ENCODE measurements at regions not wholly inside any gene's neighbourhood (a gene's known extent, or its start where the extent isn't known, plus 50 kb on each side); places are given as distances from the start of the nearest gene placed in this dataset.

DNA sequence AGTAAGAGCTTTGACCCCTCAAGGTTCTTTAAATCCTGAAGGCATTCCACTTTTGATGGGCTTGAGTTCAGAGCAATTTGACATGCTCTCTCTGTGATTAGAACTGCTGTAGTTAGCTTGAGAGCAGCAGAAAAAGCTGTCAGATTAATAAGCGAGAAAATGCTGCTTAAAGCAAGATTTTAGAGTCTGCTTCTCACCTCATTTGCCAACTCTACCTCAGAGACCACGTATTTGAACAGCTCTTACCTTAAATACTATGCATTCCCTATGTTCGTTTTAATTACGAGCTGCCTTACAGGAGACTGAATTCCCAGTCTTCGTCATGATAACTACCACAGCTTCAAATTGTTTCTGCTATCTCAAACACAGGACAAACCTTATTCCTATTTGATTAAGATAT is 253.4 kb downstream of the SLITRK6 start:
- in situ Hi-C loops (cut with MboI; ENCODE audit: low sequenced_read_pairs), result no loop called here

DNA sequence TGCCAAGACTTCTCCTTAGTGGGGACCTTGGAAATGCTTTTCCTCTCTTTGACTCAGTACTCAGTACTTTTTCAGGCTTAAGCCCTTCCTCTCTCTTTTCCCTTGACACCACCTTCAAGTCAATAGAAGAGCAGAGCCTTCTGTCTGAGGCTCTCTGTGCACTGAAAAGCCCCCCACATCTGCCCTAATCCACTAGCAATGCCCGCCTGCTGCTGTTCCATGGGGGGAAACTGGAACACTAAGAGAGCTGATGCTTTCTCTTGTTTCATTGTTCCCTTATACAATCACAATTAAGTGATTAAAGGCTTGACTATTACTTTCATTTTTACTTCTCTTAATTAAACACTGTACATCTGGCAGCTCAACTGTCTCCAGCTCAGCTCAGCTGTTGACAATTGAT is 254.5 kb downstream of the SLITRK6 start:
- in situ Hi-C loops (cut with MboI; ENCODE audit: low sequenced_read_pairs), result no loop called here

DNA sequence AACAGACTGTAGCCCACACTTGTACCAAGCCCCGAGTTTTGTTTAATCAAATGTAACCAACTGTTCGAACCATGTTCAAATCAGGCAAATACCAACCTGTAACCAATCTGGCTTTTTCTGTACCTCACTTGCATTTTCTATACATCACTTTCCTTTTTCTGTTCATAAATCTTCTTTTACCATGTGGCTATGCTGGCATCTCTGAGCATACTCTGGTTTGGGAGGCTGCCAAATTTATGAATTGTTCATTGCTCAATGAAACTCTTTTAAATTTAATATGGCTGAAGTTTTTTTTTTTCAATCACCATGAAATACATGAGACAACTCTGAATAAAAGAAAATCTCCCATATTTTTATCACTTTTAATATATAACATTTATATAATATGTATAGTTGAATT is 256.1 kb downstream of the SLITRK6 start:
- in situ Hi-C loops (cut with MboI; ENCODE audit: low sequenced_read_pairs), result no loop called here

DNA sequence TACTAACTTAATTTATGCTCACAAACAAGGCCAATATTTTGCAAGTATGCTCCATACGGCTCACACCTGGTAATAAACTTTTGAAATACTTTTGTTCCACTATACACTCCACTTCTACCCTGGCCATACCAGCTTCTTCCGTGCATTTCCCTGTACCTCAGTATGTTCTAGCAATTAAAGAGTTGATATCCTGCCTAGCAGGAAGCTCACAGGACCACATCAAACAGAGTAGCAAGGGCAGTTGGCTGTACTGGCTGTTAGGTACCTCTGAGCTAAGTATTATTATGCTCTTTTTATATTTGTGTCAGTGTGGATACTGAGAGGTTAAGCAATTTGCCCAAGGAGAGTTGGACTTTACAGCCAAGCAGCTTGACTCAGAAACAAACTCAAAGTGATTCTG is 257.7 kb downstream of the SLITRK6 start:
- in situ Hi-C loops (cut with MboI; ENCODE audit: low sequenced_read_pairs), result no loop called here

DNA sequence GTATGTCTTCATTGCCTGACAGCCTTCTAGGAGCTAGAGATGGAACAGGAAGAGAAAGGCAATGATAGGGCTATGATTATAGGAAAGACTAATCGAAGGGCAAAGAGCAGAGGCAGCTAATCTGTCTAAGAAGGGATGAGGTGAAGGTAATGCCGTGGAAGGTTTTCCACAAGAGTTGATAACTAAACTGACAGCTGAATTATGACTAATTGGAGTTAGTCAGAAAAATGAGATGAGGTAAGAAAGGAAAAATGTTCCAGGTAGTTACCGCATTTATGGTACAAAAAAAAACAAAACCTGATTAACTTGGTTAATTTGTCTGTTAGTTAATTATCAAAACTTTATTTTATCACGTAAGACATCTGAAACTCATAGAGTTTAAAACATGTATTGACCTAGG is 260.3 kb downstream of the SLITRK6 start:
- in situ Hi-C loops (cut with MboI; ENCODE audit: low sequenced_read_pairs), result no loop called here

DNA sequence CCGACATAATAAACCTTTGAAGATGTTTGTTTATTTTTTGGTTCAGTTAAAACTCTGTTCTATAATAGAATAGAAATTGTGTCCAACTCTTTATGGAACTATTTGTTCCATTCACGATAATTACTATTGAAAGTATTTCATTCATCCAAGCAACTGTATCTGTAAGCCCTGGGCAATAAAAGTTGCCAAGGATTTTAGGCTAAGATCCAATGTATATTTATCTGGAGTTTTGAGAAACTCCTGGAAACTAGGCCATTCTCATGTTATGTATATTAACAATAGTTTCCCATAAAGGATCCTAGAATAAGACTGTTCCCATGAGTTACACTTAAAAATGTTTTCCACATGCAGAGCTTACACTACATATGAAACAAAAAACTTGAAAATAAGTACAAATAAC is 261.6 kb downstream of the SLITRK6 start:
- in situ Hi-C loops (cut with MboI; ENCODE audit: low sequenced_read_pairs), result no loop called here

DNA sequence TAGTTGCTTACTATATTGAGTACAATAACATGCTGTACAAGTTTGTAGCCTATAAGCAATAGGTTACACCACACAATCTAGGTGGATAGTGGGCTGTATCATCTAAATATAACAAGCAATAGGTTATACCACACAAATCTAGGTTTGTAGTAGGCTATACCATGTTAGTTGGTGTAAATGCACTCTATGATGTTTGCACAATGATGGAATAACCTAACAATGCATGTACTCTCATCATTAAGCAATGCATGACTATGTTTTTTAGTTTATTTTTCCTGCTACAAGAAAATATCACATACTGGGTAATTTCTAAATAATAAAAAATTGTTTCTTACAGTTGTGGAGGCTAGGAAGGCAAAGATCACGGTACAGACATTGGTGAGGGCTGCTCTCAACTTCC is 262.5 kb downstream of the SLITRK6 start:
- in situ Hi-C loops (cut with MboI; ENCODE audit: low sequenced_read_pairs), result no loop called here

DNA sequence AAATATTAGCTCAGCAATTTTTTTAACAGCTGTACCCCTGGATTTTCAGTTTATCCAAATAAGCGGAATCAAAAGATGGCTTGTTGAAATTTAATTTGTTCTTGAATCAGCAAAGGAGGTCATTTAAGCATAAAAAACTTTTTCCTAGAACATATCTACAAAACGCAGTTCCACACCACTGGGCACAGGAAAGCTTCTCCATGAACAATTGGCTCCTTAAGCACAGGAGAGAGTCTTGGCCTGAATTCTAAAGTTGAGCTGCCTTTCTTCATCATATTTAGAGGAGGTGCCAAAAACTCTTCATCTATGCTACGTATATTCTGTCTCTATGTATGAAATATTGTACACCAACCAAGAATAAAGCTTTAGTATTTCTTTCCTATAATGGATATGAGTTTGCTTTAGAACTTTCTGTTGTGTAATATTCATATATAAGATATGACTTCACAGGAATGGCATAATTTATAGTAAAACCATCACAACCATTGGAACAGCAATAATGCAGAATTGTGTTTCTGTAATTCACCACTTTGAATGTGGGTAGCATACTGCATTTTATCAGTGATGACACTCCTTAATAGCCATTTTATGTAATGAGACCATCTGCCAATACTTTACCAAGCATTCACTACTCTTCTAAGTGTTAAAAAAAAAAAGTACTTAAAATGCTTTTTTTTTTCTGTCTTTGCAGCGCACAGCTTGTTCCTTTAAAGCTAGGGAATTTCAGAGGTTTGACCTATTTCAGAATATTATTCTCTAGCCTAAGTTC is 263.7 kb downstream of the SLITRK6 start:
- in situ Hi-C loops (cut with MboI; ENCODE audit: low sequenced_read_pairs), result no loop called here

DNA sequence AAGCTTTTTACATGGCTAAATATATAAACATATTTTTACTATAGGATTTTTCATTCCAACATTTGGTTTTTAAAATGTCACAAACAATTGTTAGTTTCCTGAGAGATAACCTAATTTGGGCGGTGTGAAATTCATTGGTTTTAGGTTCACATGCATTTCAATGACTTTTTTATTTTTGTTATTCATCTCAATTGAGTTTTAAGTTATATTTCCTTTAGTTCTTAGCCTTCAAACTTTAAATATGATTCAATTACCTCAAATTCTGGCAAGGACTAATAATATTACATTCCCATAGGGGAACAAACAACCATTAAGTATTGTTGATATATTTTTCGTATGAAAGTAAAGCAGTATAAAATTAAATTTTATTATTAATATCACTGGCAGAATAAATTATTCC is 265.3 kb downstream of the SLITRK6 start:
- in situ Hi-C loops (cut with MboI; ENCODE audit: low sequenced_read_pairs), result no loop called here

DNA sequence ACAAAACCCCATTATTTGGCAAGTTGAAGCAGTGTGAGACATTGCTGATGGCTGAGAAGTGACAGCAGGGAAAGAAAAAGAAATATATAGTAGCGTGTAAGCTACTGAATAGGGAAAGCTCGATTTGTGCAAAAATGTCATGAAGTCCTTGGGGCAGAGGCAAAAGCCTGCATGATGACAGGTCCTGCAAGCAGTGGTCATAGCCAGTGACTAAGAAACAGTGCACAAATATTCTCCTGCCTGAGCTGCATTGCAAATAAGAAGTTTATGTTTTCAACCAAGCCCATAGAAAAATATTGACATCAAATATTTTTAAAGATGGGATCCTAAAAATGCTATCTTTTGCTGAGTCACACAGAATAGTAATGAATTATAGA is 270.0 kb downstream of the SLITRK6 start:
- in situ Hi-C loops (cut with MboI; ENCODE audit: low sequenced_read_pairs), result no loop called here

DNA sequence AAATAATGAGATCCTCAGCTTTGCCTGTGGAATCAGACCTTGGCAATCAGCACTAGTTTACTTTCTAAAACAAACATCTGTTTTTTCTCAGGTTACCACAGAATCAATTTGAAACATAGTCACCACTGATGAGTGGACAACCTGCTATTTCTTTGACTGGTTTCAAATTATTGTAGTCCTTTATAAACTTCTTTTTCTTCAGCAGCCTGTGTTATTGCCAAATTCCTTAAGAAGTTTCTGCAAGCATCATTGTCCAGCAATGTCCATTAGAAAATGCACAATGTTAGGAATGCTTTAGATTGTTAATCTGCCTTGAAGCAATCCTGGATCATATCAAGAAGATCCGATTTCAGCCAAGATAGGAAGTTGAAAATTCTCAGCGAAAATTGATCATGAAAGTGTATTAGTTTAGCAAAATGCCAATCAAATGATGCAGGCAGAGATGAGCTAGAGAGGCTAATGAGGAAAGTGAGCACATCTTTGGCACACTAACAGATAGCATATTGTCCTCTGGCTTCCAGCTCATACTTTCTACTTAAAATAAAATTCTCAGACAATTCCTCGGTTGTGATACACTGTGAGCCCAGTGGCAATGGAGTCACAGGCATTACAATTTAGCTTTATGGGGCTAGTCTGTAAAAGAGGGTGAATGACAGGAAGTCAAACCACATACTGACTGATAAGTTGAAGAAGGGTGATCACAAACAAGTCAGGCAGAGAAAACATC is 270.6 kb downstream of the SLITRK6 start:
- in situ Hi-C loops (cut with MboI; ENCODE audit: low sequenced_read_pairs), result no loop called here

DNA sequence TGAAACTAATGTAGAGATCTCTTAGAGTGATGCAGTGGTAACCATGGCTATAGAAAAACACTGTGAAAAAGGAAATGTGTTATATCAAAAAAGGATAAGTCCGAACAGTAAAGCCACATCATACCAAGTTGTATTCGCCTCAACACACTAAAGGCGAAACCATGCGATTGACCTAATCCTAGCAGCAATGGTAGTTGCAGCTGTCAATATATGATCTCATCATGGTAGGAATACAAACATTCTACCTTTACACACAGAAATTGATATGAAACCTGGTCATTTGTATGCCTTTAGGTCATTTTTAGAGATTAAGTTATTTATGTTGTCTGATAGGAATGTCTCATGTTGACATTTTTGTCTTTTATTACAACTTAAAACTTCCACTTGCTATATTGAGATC is 271.9 kb downstream of the SLITRK6 start:
- in situ Hi-C loops (cut with MboI; ENCODE audit: low sequenced_read_pairs), result no loop called here

DNA sequence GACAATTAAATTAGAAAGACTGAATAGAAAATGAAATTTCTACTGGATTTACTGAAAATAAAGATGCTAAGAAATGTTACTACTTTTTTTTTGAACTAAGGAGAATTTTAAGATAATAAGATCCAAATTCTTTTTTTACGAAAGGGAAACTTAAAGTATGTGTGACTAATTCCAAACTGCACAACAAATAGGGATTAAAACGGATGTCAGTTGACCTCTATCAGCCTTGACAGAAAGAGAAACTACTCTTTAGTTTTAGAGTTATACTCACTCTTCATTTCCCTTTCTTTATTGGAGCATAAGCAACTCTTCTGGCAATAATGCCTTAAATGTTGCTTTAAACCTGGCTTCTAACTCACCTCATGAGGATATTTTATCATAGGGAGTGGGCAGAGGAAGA is 273.8 kb downstream of the SLITRK6 start:
- in situ Hi-C loops (cut with MboI; ENCODE audit: low sequenced_read_pairs), result no loop called here

DNA sequence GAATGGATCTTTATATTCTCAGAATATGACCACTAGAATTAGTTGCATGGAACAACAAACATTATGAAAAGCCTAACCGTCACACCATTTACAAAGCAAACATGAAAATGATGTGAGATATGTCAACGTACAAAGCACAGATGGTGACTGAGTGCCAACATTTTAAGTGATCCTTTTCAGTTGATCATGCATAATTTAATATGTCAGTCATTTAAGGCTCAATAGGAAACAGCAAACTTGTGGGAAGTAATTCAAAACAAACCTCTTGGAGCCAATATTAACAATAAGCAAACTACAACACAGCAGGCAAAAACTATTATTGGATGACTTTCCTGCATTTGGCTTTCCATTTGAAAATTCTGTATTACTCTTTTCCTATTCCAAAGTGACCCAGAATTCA is 277.6 kb downstream of the SLITRK6 start:
- in situ Hi-C loops (cut with MboI; ENCODE audit: low sequenced_read_pairs), result no loop called here

DNA sequence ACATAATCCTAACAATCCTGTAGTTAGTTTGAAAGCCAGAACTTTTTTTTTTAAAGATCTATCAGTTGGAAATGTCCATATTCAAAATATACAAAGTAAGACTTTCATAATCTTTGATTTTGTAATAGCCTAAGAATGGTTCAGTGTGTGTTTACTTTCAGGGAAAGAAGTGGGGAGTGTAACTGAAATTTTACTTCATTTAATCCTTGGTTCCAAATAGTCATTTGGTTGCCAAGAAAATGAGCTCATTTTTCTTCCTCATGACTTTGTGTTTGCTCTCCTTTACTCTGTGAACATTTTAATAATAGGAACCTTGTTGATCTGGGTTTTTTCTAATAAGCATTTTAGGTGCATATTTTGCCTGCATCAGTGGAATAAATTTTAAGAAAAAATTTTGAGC is 278.8 kb downstream of the SLITRK6 start:
- in situ Hi-C loops (cut with MboI; ENCODE audit: low sequenced_read_pairs), result no loop called here

DNA sequence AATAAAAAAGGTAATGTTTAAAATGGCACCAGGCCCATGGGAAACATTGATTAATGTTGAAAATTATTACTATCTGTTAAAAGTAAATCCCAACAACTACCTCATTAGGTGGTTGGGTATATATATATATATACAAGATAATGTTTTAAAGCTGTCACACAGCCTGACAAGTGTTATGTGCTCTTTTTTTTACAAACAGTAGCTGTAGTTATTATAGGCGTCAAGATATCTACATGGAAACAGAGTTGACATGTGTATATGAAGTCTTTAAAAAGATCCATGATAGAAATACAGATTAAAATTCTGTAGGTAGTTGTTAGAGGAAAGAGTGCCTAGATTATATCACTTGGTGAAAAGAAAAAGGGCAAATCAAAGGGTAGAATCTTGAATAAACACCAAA is 279.9 kb downstream of the SLITRK6 start:
- in situ Hi-C loops (cut with MboI; ENCODE audit: low sequenced_read_pairs), result no loop called here

DNA sequence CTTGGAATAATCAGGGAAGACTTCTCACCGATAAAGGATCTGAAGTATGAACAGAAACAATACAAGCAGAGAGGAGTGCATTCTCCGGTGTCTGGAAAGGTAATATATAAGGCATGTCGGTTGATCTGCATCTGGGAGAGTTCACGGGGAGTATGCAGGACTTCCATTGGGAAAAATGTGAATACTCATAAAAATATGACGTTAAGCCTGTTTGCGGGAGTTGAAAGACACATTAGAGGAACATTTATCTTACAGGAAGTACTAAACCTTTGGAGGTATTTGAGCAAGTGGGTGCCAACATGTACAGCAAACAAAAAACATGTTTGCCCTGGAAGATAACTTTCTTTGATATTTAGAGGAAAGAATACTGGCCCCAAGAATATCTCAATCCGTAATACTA is 286.8 kb downstream of the SLITRK6 start:
- in situ Hi-C loops (cut with MboI; ENCODE audit: low sequenced_read_pairs), result no loop called here

DNA sequence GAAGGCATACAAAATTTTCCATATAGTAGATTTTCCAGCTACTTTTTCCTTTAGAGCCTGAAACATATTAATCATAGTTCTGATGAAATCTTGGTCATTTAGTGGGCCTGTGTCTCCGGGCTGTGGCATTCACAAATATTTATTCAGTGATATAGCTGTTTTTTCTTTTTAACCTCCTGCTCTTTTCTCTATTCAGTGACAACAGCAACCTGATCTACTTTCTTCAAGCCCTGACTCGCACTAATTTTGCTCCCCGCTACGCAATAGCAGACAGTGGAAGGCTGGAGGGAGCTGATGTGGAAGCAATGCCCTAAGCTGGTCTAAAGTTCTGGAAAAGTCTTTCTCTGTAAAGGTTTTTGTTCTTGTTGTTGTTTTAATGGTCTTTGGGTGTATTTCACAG is 289.7 kb downstream of the SLITRK6 start:
- in situ Hi-C loops (cut with MboI; ENCODE audit: low sequenced_read_pairs), result no loop called here

DNA sequence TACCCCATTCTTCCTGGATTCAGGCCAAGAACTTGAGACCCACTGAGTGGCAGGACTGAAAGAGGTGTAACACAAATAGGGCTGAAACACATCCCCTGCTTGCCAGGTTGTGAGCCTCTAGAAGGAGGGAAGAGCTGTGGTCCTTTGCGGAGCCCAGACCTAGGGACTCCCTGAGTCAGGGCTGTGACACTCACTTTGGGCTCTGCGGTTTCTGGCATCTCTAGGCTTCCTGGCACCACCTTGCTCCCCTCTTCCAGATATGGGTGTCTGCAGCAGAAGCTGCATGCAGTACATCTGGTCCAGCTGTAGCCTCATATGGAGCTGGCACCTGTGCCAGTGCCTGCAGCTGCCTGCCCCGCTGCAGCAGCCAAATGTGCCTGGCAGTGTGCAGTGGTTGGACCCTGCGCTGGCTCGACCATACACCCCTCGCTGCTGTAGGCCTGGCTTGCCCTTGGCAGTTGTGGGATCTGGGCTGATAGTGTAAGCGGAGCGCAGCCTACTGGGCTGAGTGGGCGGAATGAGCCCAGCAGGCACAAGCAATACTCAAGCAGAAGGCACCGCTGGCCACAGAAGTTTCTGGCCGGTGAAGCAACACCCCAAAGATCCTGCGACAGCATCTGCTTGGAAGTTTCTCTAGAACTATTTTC is 290.4 kb downstream of the SLITRK6 start:
- in situ Hi-C loops (cut with MboI; ENCODE audit: low sequenced_read_pairs), result no loop called here

DNA sequence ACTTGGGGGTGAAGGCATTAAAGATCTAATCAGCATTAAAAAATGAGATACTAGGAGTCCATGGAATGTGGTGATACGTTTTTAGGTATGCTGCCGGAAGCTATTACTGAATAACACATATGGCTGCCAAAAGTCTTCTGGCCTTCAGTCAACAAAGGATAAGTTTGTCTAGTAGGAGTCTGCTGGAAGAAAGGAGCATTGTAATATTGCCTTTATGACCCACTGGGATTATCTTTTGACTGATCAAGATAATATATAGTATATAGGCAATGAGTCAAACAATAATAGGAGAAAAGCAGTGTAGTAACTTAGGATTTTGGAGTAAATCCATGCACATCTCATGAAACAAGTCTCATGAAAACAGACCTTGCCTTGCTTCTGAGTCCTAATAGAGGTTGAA is 295.4 kb downstream of the SLITRK6 start:
- in situ Hi-C loops (cut with MboI; ENCODE audit: low sequenced_read_pairs), result no loop called here

DNA sequence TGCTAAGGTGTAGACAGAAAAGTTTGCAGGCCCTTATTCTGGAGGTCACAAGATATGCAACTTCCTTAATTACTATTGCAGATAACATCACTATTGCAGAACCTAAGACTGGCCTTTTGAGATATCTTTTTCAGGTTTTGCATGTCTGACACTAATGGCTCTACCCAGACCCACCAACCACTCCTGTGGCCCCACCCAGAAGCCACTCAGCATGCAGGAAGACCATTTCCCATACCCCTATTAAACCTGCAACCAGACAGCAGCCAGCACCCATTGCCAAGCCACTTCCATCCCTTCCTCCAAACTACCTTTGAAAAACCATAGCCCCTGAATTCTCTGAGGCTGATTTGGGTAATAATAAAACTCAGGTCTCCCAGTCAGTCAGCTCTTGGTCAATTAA is 297.6 kb downstream of the SLITRK6 start:
- in situ Hi-C loops (cut with MboI; ENCODE audit: low sequenced_read_pairs), result no loop called here

DNA sequence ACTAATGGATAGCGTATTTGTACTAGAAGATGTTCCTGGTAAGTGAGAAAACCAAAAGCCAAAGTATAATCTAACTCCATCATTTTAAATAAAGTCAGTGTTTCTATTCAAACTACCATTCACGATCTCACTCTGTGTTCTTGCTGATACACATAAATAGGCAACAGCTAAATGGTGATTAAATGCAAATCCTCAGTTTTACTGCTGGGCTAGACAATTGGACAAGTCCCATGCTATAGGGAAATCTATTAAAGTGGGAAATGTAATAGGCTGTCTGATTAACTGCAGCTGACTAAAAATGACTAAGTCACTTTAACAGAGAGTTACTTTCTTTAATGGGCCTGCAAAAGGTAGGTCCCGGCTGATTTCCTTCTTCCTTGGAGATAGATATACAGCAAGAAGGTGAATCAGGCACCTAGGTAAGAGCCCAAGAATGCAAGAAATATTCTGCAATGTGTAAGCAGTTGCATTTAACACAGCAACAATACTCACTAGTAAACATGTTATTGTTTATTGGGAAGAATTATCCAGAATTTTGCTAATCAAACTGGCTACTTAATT is 298.4 kb downstream of the SLITRK6 start:
- in situ Hi-C loops (cut with MboI; ENCODE audit: low sequenced_read_pairs), result no loop called here
